GM21529 (cell line): ENCODE measurements at regions not wholly inside any gene's neighbourhood (a gene's known extent, or its start where the extent isn't known, plus 50 kb on each side); places are given as distances from the start of the nearest gene placed in this dataset.
"Not testable (repeated sequence)": the region's sequence is repeated elsewhere in the genome, so short reads cannot be mapped to it uniquely, and the experiment has no call there.

Source experiments
- ATAC-seq: cut with Tn5 transposase; IDR thresholded peaks from one replicate; pipeline ENCODE4 v1.9.1; 2021; ENCODE audit not compliant: unreplicated experiment

GRCh38 chr3:147662705-147663104, 253.5 kb downstream of the ZIC1 start:
- no peak for ATAC-seq

DNA sequence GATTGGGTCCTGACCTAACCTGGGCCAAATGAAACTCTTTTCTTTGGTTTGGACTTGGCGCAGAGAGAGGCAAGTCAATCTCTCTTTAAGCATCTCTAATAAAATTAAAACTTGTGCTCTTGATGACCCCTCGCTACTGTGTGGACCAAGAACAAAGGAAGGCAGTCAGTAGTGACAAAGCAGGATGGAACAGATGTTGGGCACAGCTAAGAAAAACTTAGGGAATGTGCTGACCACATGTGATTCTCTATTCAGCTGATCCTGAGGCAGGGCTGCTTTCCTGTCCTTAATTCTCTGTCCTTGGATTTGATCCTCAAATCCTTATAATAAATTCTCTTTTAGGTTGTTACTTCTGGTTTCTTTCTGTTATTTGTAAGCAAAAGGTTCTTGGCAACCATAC, 259.9 kb downstream of the ZIC1 start:
- no peak for ATAC-seq

DNA sequence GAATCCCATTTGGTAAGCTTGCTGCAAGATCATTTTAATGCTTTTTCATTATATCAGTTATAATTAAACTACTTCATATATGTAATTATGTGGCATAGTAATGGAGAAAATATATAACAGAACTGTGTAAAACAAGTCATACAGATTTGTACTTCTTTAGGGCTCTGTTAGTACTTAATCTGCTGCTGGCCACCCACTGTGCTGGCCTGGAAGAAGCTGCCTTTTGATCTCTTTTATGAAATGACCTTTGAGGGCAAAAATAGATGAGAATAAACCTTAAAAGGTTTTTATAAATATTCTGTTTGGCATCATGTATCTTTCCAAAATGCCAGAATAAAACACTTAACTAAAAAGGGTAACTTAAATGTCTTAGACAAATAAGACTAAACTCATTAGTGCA, 262.9 kb downstream of the ZIC1 start:
- ATAC-seq: no peak

- ATAC-seq: no peak
Observed at GRCh38 chr3:147672436-147672835, 263.3 kb downstream of the ZIC1 start.

DNA sequence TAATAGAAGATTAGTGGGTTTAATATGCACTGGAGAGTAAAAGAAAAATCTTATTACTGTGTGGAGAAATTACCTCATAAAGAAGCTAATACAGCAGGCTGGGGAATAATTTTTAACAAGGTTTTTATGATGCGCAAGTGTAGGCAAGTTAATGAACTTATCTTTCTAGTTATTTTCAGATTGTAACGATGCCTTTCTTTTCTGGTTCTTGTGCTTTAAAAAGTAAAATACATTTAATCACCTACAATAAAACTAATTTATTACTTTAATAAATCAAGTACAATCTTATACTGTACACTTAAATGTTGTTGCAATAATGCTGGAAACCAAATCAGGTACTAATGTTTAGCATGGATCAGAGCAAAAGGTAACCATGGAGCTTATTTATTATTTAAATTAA, 266.6 kb downstream of the ZIC1 start:
- no peak for ATAC-seq

DNA sequence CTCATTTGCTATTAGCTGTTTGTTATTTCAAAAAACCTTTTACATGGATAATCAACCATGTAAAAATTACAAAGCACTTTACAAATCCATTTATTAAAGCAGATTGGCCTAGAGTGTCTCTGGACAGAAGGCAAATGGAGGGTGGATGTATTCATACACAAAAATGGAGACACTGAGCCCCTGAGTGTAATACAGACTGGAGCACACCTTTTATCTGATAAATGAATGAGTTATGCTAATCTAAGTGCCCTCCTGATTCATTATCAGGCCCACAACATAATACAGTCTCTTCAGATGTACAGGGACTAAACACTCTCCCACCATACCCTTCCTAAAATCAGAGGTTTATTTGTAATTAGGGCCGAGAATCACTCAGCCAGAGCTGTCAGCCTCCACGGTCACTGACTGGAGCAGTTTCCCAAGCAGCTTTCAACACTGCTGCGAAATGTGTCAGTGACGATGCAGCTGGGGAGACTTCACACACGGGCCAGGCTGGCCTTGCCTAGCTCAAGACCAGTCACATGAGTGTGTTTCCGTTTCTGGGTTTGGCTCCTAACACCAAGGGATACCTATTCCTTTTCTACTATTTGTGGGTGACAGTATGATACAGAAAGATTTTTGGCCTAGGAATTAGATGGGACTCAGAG, 271.8 kb downstream of the ZIC1 start:
- ATAC-seq: no peak

DNA sequence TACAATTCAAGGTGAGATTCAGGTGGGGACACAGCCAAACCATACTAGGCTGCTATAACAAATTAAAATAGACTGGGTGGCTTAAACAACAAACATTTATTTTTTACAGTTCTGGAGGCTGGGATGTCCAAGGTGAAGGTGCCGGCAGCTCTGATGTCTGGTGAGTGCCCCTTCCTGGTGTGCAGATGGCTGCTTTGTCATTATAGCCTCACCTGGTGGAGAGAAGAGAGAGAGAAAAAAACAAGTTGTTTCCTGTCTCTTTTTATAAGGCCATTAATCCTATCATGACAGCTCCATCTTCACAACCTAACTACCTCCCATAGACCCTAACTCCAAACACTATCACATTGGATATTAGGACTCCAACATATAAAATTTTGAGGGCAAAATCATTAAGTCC, 279.7 kb downstream of the ZIC1 start:
- ATAC-seq: no peak

DNA sequence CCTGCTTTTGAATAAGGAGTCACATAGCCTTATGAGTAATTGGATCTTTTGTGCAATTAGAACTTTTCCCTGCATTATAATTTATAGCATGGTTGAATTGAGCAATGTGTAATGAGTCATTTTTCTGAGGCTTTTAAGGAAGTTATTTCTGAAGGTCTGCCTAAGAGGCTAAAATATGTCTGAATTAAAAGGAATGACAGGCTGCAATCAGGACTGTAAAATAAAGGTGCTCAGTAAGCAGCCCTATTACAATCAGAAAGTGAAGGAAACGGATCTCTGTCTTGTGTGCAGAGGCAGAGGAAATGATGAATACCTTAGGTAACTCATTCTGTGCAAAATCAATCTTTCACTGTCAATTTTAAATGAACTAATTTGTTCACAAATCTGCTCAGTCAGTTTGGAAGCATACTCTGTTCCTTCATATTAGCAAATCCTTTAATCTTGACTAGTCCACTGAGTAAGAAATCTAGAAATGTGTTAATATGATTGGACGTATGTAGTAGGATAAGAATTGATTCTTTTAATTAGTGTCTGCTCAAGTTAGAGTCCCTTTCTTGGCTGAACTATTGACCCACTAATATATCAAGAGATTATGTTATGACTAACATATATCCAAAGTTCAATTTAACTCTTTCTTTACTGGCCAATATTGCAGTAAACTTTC, 290.1 kb downstream of the ZIC1 start:
- no peak for ATAC-seq

GRCh38 chr3:147701195-147701594, 292.0 kb downstream of the ZIC1 start:
- no peak for ATAC-seq

- no peak for ATAC-seq
Observed at GRCh38 chr3:147702509-147702908, 293.3 kb downstream of the ZIC1 start.

DNA sequence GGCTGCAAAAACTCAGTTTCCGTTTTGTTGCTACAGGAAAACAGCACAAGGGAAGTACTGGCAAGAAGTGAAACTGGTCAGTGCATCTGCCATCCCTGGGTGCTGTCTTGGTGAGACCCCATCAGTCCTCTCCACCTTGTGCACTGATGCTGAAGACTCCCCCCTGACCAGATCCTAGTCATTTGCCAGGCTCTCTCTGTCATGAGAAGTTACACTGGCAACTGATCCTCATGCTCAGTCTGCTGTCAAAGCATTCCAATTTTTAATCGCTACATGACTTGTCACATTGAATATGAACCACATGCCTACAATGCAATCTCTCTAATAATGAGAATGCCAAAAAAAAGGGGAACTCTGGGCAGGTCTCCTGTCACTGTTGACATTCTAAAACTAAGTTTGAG, 296.5 kb downstream of the ZIC1 start:
- ATAC-seq: no peak

DNA sequence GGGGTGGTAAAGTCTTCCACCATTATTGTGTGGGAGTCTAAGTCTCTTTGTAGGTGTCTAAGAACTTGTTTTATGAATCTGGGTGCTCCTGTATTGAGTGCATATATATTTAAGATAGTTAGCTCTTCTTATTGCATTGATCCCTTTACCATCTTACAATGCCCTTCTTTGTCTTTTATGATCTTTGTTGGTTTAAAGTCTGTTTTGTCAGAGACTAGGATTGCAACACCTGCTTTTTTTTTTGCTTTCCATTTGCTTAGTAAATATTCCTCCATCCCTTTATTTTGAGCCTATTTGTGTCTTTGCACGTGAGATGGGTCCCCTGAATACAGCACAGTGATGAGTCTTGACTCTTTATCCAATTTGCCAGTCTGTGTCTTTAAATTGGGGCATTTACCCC, 301.6 kb downstream of the ZIC1 start:
- not testable (repeated sequence) for ATAC-seq

- no peak for ATAC-seq
Observed at GRCh38 chr3:147712357-147712756, 303.2 kb downstream of the ZIC1 start.

DNA sequence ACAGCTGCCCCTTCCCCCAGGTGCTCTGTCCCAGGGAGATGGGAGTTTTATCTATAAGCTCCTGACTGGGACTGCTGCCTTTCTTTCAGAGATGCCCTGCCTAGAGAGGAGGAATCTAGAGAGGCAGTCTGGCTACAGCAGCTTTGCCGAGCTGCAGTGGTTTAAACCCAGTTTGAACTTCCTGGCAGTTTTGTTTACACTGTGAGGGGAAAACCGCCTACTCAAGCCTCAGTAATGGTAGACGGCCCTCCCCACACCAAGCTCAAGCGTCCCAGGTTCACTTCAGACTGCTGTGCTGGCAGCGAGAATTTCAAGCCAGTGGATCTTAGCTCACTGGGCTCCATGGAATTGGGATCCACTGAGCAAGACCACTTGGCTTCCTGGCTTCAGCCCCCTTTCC, 303.6 kb downstream of the ZIC1 start:
- ATAC-seq: not testable (repeated sequence)

DNA sequence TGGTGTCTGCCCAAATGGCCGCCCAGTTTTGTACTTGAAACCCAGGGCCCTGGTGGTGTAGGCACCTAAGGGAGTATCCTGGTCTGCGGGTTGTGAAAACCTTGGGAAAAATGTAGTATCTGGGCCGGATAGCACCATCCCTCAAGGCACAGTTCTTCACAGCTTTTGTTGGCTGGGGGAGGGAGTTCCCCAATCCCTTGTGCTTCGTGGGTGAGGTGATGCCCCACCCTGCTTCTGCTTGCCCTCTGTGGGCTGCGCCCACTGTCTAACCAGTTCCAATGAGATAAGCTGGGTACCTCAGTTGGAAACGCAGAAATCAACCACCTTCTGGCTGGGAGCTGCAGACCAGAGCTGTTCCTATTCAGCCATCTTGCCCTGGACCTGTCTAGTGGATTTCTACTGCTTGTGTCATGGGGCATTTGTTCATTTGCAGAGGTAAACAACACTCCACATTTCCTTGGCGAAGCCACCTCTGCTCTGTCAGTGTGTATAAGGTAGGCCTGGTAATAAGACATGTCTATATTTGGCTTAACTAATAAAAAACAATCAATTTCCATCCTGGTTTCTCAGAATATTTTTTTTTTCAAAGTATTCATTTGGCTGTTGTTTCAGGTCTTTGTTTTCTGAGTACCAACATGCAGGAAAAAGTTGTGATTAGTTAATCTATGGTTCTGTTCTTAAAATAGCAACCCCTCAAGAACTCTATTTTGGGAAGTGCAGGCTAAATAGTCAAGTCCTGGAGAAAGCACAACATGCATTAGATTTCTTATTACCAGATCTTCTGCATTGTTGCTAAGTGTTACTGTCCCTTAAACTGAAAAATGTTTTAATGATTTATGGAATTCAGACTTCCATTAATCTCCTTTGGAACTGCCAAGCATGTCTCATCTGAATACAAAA, 304.3 kb downstream of the ZIC1 start:
- ATAC-seq: no peak

DNA sequence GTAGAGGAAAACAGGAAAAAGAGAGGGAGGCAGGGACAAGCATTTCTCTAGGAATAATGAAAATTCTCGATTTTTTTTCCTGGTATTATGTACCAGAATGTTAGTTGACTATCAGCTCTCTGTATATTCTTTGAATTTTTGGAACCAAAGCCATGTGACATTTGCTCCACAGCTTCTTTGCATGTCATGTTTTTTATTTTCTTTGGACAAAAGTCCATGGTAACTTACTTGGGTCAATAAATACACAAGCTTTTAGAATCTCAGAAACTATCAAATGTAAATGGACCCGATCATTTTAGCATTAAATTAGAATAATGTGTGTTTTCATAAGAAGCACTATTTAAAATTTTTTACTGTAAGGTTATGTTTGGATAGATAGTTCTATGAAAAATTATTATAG, 320.5 kb downstream of the ZIC1 start:
- no peak for ATAC-seq

DNA sequence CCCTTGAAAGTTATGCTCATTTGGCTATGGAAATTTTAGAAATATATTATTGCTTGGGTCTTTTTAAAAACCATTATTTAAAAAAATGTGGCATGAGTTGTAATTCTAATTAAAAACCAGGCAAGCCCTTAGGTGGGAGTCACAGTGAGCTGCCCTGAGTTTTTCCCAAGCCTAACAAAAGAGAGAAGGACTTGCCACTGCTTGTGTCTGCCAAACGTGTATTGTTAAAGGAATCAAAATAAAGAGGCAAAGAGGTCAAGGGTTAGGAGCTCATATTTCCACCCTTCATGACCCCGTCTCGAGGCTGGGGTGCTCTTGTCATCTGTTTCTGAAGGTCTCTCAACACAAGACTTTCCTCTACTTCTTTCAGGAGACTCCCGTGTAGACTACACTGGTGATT, 321.1 kb downstream of the ZIC1 start:
- no peak for ATAC-seq

- no peak for ATAC-seq
Observed at GRCh38 chr3:147733217-147733616, 324.1 kb downstream of the ZIC1 start.

GRCh38 chr3:147735616-147736015, 326.5 kb downstream of the ZIC1 start:
- ATAC-seq: no peak

DNA sequence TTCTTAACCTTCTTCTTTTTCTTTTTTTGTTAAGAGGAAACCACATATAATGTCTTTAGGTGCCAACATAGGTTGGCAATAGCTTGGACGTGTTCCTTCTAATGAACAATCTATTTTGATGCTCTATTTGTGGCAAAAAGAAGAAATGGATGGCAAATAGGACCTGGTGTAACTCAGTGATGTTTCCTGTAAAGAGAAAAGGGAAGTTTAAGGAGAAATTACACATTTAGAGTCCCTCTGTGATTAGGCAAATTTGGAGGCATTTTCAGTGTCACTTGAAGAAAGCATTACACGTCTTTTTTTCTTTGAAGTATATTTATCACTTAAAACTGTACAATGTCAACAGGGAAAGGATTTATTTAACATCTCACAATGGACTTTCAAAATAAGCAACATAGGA, 327.1 kb downstream of the ZIC1 start:
- no peak for ATAC-seq

DNA sequence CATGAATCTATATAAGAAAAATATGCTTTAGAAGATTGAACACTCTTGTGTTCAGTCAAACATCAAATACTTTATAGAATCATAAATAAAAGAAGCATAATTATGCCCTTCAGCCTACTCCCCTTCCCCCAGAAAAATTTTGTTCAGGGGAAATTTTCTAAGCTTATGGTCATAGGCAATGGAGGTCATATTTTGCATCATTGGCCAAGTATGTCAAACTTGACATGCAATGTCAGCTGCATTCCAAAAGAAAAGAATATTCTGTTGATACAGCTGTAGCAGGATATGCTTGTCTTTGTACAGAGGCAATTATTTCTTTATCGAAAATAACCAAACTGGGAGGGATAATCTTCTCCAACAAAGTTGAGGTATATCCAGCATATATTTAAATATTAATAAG, 328.2 kb downstream of the ZIC1 start:
- ATAC-seq: no peak

- no peak for ATAC-seq
Observed at GRCh38 chr3:147740928-147741327, 331.8 kb downstream of the ZIC1 start.
